NT2/D1 (cell line): ENCODE measurements at regions not wholly inside any gene's neighbourhood (a gene's known extent, or its start where the extent isn't known, plus 50 kb on each side); places are given as distances from the start of the nearest gene placed in this dataset.

Experiments used
- SUZ12 ChIP-seq: IDR thresholded peaks from 2 replicates; pipeline ENCODE4 v1.6.1; 2011; ENCODE audit not compliant: insufficient read length, insufficient read depth; ENCODE audit errors: extremely low read depth
- YY1 ChIP-seq: IDR thresholded peaks from 2 replicates; pipeline ENCODE4 v1.6.1; 2011; ENCODE audit not compliant: insufficient read length, insufficient read depth
- ZNF274 ChIP-seq: IDR thresholded peaks from 2 replicates; pipeline ENCODE4 v1.6.1; 2011; ENCODE audit warnings: mild to moderate bottlenecking, low read depth, low read length

DNA sequence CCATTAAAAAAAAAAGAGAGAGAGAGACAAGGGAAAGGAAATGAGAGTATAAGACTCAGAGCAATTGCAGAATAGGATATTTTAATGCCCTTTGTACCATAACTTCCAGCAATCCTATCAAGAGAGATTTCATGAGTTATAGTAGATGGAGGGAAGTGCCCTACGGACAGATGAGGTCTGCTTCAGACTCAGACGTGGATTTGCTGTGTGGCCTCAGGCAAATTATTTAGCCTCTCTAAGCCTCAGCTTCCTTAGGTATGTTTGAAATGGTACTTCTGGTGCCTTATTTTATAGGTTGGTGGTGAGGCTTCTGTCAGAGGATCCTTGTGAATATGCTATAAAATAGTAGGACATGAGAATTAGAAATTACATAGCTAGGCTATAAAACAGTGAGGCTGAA, 448.2 kb downstream of the EDEM1 start:
- TF ChIP-seq YY1 (no peak), SUZ12 (no peak), ZNF274 (no peak)
